HepG2 (cell line): ENCODE measurements at regions not wholly inside any gene's neighbourhood (a gene's known extent, or its start where the extent isn't known, plus 50 kb on each side); places are given as distances from the start of the nearest gene placed in this dataset.

Source experiments
- BHLHE40 ChIP-seq: IDR thresholded peaks from 2 replicates; pipeline ENCODE4 v1.6.1; 2011; ENCODE audit warnings: low read length, improper control_type of control experiment
- CTCF ChIP-seq: sonication (generic); formaldehyde crosslinking; IDR thresholded peaks from 2 replicates; pipeline ENCODE4 v1.5.0; 2020; ENCODE audit warnings: mild to moderate bottlenecking, missing genetic modification reagents, moderate library complexity
- FOXC1 ChIP-seq: sonication (generic); formaldehyde crosslinking; IDR thresholded peaks from 2 replicates; pipeline ENCODE4 v1.8.0; 2022; ENCODE audit warnings: mild to moderate bottlenecking, missing genetic modification reagents, borderline replicate concordance
- HCFC1 ChIP-seq: fragments of 150-350 bp; IDR thresholded peaks from 2 replicates; pipeline ENCODE4 v1.6.1; 2014; ENCODE audit warnings: low read depth, low read length
- PLSCR1 ChIP-seq: sonication (generic); formaldehyde crosslinking; IDR thresholded peaks from 2 replicates; pipeline ENCODE4 v1.5.0; 2020; ENCODE audit warnings: missing genetic modification reagents, mild to moderate bottlenecking, borderline replicate concordance
- SIN3A ChIP-seq: IDR thresholded peaks from 2 replicates; pipeline ENCODE4 v1.6.1; 2011; ENCODE audit warnings: low read depth, mild to moderate bottlenecking, control low read depth, low read length, borderline replicate concordance
- ZFP37 ChIP-seq: sonication (generic); formaldehyde crosslinking; IDR thresholded peaks from 2 replicates; pipeline ENCODE4 v1.4.0; 2020; ENCODE audit warnings: missing genetic modification reagents, borderline replicate concordance
- ZNF274 ChIP-seq: sonication (generic); formaldehyde crosslinking; IDR thresholded peaks from 2 replicates; pipeline ENCODE4 v1.5.1; 2020; ENCODE audit warnings: mild to moderate bottlenecking, missing genetic modification reagents
- ZNF280D ChIP-seq: sonication (generic); formaldehyde crosslinking; IDR thresholded peaks from 2 replicates; pipeline ENCODE4 v1.5.1; 2020; ENCODE audit warnings: mild to moderate bottlenecking, missing genetic modification reagents
- ZNF780A ChIP-seq: sonication (generic); formaldehyde crosslinking; IDR thresholded peaks from 2 replicates; pipeline ENCODE4 v1.8.0; 2022; ENCODE audit warnings: mild to moderate bottlenecking, missing genetic modification reagents, moderate library complexity
- TF ChIP-seq, protein P1 (sequence below): sonication (generic); formaldehyde crosslinking; conservative IDR thresholded peaks from 2 replicates; pipeline ENCODE4 v1.8.0; 2022; ENCODE audit warnings: missing genetic modification reagents
- TF ChIP-seq, protein P2 (sequence below), 2 experiments: fragments of 450-650 bp in 1 of 2; sonication (generic) in 1 of 2; formaldehyde crosslinking; IDR thresholded peaks; 2 replicates each; pipeline versions ENCODE4 v1.5.0 to v1.8.0; 2020 to 2022; ENCODE audit warnings: mild to moderate bottlenecking in 1 of 2, missing genetic modification reagents in 1 of 2
- TF ChIP-seq, protein P3 (sequence below): sonication (generic); formaldehyde crosslinking; IDR thresholded peaks from 2 replicates; pipeline ENCODE4 v1.4.0; 2020; ENCODE audit warnings: missing genetic modification reagents
- TF ChIP-seq, protein P4 (sequence below): sonication (generic); formaldehyde crosslinking; IDR thresholded peaks from 2 replicates; pipeline ENCODE4 v1.8.0; 2022; ENCODE audit warnings: mild to moderate bottlenecking, missing genetic modification reagents

DNA sequence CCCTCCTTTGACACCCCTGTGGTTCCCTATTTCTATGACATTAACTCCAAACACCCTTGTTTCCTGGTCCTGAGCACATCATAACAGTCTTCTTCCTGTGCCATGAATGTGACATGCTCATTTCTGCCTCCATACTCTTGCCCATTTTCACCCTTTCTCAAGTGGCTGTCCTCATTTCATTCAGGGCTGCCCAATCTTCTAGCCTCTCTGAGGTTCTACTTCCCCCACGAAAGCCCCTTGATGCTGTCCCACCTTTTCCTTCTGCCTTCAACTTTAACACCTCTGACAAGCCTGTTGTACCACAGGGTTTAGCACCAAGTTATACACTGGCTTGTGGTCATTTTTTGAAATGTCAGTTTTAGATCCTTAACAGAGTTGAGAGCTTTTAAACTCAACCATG, 136.2 kb upstream of the BOD1L1 start:
- TF ChIP-seq ZNF280D (CRISPR knock-in tag) = no peak
- TF ChIP-seq, protein P1, sequence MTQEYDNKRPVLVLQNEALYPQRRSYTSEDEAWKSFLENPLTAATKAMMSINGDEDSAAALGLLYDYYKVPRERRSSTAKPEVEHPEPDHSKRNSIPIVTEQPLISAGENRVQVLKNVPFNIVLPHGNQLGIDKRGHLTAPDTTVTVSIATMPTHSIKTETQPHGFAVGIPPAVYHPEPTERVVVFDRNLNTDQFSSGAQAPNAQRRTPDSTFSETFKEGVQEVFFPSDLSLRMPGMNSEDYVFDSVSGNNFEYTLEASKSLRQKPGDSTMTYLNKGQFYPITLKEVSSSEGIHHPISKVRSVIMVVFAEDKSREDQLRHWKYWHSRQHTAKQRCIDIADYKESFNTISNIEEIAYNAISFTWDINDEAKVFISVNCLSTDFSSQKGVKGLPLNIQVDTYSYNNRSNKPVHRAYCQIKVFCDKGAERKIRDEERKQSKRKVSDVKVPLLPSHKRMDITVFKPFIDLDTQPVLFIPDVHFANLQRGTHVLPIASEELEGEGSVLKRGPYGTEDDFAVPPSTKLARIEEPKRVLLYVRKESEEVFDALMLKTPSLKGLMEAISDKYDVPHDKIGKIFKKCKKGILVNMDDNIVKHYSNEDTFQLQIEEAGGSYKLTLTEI (CRISPR knock-in tag) = no peak
- TF ChIP-seq, protein P2, sequence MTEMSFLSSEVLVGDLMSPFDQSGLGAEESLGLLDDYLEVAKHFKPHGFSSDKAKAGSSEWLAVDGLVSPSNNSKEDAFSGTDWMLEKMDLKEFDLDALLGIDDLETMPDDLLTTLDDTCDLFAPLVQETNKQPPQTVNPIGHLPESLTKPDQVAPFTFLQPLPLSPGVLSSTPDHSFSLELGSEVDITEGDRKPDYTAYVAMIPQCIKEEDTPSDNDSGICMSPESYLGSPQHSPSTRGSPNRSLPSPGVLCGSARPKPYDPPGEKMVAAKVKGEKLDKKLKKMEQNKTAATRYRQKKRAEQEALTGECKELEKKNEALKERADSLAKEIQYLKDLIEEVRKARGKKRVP (CRISPR knock-in tag; IDR thresholded peaks at IDR 0.05) = no peak
- no peak for TF ChIP-seq PLSCR1 (CRISPR knock-in tag)
- no peak for TF ChIP-seq ZNF780A (CRISPR knock-in tag)
- TF ChIP-seq FOXC1 (CRISPR knock-in tag) = no peak
- no peak for TF ChIP-seq CTCF (CRISPR knock-in tag)
- no peak for TF ChIP-seq ZNF274
- TF ChIP-seq, protein P3, sequence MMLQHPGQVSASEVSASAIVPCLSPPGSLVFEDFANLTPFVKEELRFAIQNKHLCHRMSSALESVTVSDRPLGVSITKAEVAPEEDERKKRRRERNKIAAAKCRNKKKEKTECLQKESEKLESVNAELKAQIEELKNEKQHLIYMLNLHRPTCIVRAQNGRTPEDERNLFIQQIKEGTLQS (CRISPR knock-in tag) = no peak
- TF ChIP-seq SIN3A = no peak
- no peak for TF ChIP-seq ZFP37 (CRISPR knock-in tag)
- no peak for TF ChIP-seq HCFC1
- TF ChIP-seq BHLHE40 = no peak
- TF ChIP-seq, protein P4, sequence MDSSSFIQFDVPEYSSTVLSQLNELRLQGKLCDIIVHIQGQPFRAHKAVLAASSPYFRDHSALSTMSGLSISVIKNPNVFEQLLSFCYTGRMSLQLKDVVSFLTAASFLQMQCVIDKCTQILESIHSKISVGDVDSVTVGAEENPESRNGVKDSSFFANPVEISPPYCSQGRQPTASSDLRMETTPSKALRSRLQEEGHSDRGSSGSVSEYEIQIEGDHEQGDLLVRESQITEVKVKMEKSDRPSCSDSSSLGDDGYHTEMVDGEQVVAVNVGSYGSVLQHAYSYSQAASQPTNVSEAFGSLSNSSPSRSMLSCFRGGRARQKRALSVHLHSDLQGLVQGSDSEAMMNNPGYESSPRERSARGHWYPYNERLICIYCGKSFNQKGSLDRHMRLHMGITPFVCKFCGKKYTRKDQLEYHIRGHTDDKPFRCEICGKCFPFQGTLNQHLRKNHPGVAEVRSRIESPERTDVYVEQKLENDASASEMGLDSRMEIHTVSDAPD (CRISPR knock-in tag) = no peak
